ENCODE measurements at regions not wholly inside any gene's neighbourhood (a gene's known extent, or its start where the extent isn't known, plus 50 kb on each side); places are given as distances from the start of the nearest gene placed in this dataset.

GRCh38 chr7:91798425-91798824 is 82.1 kb downstream of the MTERF1 start:
- TF ChIP-seq REST (IDR thresholded peaks at IDR 0.05; ENCODE audit: borderline replicate concordance in 1 of 2, low read depth in 1 of 2, low read length in 2 of 2) = no peak
- no peak for TF ChIP-seq POLR2A (IDR thresholded peaks at IDR 0.05; ENCODE audit: insufficient read depth in 1 of 2, low read depth in 2 of 2, low read length in 2 of 2)
- TF ChIP-seq HCFC1 (IDR thresholded peaks at IDR 0.05; ENCODE audit: low read depth, low read length) = no peak
- no peak for TF ChIP-seq ZNF432 (CRISPR knock-in tag; IDR thresholded peaks at IDR 0.05; ENCODE audit: borderline replicate concordance)

Measured in HepG2 (cell line).